ENCODE measurements at regions not wholly inside any gene's neighbourhood (a gene's known extent, or its start where the extent isn't known, plus 50 kb on each side); places are given as distances from the start of the nearest gene placed in this dataset.
"Not testable (repeated sequence)": the region's sequence is repeated elsewhere in the genome, so short reads cannot be mapped to it uniquely, and the experiment has no call there.

DNA sequence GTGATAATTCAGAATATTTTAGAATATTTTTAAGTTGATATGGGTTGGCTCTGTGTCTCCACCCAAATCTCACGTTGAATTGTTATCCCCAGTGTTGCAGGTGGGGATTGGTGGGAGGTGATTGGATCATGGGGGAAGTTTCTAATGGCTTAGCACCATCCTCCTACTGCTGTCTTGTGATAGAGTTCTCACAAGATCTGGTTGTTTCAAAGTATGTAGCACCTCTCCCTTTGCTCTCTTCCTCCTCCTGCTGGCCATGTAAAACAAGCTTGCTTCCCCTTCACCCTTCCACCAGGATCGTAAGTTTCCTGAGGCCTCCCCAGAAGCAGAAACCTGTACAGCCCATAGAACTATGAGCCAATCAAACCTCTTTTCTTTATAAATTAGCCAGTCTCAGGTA, 214.6 kb upstream of the C9orf72 start:
- Mint-ChIP-seq H3K9me3 (peaks cover 13 to 16% of the 10 kb centered on the region in 2 donors), H3K27ac (no peak overlapping the region), H3K4me3 (no peak overlapping the region), H3K36me3 (no peaks in the 10 kb centered on the region), H3K4me1 (no peaks in the 10 kb centered on the region), H3K27me3 (no peaks in the 10 kb centered on the region)
- no peak for DNase-seq
- ATAC-seq (replicated peaks): no peak

DNA sequence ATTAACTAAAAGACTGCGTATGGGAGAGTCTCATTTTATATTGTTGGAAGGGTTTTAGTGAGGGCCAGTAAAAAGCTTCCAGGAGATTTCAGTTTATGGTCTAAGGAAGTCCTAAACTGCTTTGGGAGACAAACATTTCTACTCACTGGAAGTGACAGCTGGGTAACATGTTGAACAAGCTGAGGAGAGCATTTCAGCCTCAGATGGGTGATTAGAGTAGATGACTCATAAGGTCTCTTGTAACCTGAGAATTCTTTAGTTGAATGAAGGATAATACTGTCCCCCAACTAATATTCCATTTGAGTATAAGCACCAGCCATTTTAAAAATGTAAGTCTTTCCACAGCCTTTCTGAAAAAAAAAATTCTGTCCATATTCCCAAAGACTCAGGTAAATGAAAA, 218.0 kb upstream of the C9orf72 start:
- peaks cover 13 to 16% of the 10 kb centered on the region in 2 donors for H3K9me3 Mint-ChIP-seq
- no peaks in the 10 kb centered on the region for H3K27me3 Mint-ChIP-seq
- no peaks in the 10 kb centered on the region for H3K4me1 Mint-ChIP-seq
- H3K4me3 Mint-ChIP-seq: no peak overlapping the region
- H3K27ac Mint-ChIP-seq: no peak overlapping the region
- no peak for DNase-seq
- no peak for ATAC-seq (replicated peaks)
- H3K36me3 Mint-ChIP-seq: no peaks in the 10 kb centered on the region

DNA sequence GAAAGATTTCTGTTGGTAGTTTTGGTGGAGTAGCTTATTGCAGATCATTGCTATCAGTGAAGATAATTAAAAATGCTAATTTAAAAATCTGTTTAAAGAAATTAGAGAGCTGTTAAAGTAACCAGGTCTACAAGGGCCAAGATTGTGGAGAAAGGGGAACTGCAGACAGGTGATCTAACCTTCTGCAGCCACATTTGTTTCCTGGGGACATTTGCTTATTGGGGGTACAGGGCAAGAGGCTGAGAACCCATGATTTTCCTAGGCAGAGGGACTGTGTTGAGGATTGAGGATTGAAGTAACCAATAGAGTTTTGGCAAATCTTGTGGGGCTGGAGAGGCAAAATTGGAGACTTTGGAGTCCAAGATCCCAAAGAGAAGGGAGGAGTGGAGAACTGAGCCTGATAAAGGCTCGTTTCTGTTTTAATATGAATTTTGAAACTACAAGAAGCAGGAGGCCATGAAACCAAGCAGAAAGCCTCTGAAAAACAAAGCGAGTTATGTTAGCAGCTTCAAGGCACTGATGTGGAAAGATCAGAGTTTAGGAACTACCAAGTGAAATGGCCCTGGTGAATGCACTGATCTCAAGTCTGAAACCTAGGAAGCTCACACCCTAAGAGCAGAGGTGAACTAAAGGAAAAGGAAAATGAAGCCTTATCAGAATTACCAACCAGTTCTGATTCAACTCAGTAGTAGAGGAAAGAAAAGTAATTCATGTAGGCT, 219.8 kb upstream of the C9orf72 start:
- no peak for ATAC-seq (replicated peaks)
- Mint-ChIP-seq H3K27ac (no peak overlapping the region), H3K4me3 (no peak overlapping the region), H3K36me3 (no peaks in the 10 kb centered on the region), H3K4me1 (no peaks in the 10 kb centered on the region), H3K9me3 (peaks cover 13 to 14% of the 10 kb centered on the region in 2 donors), H3K27me3 (no peaks in the 10 kb centered on the region)
- DNase-seq: no peak

GRCh38 chr9:27799326-27799725, 226.0 kb upstream of the C9orf72 start:
- Mint-ChIP-seq H3K9me3 (peaks cover 0 to 7% of the 10 kb centered on the region in 2 donors), H3K27ac (no peak overlapping the region), H3K4me1 (no peaks in the 10 kb centered on the region), H3K27me3 (no peaks in the 10 kb centered on the region), H3K36me3 (no peaks in the 10 kb centered on the region), H3K4me3 (no peak overlapping the region)
- DNase-seq (no peak), ATAC-seq (replicated peaks) (no peak)

DNA sequence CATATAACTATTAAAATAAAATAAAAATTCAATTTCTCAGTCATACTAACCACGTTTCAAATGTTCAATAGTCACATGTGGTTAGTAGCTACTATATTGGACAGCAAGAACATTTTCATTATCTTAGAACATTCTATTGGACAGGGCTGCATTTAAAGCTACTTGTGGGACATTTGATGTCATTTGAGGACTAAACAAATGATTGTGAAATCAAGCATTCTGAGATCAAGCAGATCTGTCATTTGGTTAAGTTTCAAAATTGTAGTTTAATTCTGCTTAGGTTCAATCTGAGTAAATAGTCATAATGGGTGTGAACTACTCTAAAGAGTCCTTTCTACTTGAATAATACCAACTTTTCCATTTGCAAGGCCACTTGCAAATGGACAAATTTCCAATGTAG, 226.9 kb upstream of the C9orf72 start:
- Mint-ChIP-seq H3K27me3 (no peaks in the 10 kb centered on the region), H3K4me1 (no peaks in the 10 kb centered on the region), H3K4me3 (no peak overlapping the region), H3K9me3 (peaks cover 0 to 3% of the 10 kb centered on the region in 2 donors), H3K36me3 (no peaks in the 10 kb centered on the region), H3K27ac (no peak overlapping the region)
- no peak for DNase-seq
- ATAC-seq (replicated peaks): no peak

GRCh38 chr9:27800692-27801370, 227.6 kb upstream of the C9orf72 start:
- ATAC-seq (replicated peaks) (no peak), DNase-seq (no peak)
- Mint-ChIP-seq H3K4me1 (no peaks in the 10 kb centered on the region), H3K4me3 (no peak overlapping the region), H3K27ac (no peak overlapping the region), H3K36me3 (no peaks in the 10 kb centered on the region), H3K27me3 (no peaks in the 10 kb centered on the region), H3K9me3 (peaks cover 0 to 3% of the 10 kb centered on the region in 2 donors)

DNA sequence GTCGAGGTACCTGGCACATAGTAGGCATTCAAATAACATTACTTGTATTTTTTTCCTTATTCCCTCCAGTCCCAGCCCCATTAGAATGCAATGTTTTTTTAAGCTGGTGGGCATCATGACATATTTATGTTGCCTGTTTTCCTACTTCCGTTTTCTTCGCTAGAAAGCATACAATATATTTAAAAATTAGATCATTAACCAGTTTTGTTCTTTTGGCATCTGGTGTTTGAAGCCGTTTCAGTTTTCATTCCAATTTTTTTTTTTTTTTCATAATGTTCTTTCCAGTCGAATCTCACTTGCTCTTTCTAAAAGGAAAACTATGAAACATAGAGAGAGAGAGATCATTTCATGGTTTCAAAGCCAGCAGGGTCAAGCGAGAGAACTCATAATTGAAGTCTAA, 228.3 kb upstream of the C9orf72 start:
- Mint-ChIP-seq H3K4me1 (no peaks in the 10 kb centered on the region), H3K27ac (no peak overlapping the region), H3K4me3 (no peak overlapping the region), H3K27me3 (no peaks in the 10 kb centered on the region), H3K9me3 (no peaks in the 10 kb centered on the region), H3K36me3 (no peaks in the 10 kb centered on the region)
- no peak for ATAC-seq (replicated peaks)
- DNase-seq: no peak

DNA sequence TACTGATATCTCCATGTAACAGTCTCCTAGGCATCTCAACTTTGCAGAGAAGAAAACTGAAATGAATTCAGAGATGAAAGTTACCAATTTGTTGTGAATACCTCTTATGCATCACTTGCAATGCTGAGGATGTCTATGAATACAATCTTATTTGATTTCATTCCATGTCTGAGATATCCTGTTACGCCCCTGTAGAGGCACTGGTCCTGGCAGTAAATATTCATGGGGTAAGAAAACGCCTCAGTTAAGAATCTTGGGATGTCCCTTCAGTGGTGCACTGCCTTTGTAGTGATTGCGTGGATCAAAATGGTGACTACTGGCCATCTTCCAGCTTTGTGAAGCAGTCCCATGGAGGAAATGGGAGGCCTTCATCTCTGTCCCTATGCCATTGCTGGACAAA, 229.1 kb upstream of the C9orf72 start:
- DNase-seq: no peak
- H3K4me1 Mint-ChIP-seq: no peaks in the 10 kb centered on the region
- no peak for ATAC-seq (replicated peaks)
- no peak overlapping the region for H3K27ac Mint-ChIP-seq
- H3K36me3 Mint-ChIP-seq: no peaks in the 10 kb centered on the region
- H3K27me3 Mint-ChIP-seq: no peaks in the 10 kb centered on the region
- no peak overlapping the region for H3K4me3 Mint-ChIP-seq
- no peaks in the 10 kb centered on the region for H3K9me3 Mint-ChIP-seq

GRCh38 chr9:27808864-27809263, 235.6 kb upstream of the C9orf72 start:
- no peak for DNase-seq
- no peak for ATAC-seq (replicated peaks)
- H3K27me3 Mint-ChIP-seq: no peaks in the 10 kb centered on the region
- H3K27ac Mint-ChIP-seq: no peak overlapping the region
- H3K36me3 Mint-ChIP-seq: no peaks in the 10 kb centered on the region
- no peaks in the 10 kb centered on the region for H3K4me1 Mint-ChIP-seq
- no peak overlapping the region for H3K4me3 Mint-ChIP-seq
- H3K9me3 Mint-ChIP-seq: no peaks in the 10 kb centered on the region

DNA sequence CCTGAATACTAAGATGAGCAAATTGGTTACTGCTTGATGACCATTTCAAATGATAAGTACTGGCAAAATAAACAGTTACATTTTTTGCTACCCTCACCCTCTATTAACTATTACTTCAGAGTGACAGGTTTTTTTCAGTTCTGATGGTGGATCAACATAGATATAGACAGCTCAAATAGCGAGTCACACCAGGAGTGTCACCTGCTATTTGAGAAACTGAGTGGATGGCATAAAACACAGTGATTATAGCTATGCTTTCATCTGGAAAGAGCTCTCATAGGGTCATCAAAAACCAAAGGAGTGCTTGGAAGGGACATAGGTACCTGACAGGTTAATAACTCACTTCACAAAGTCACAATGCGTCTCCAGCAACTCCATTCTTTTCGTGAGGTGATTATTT, 244.5 kb upstream of the C9orf72 start:
- ATAC-seq (replicated peaks): no peak
- H3K9me3 Mint-ChIP-seq: no peaks in the 10 kb centered on the region
- no peaks in the 10 kb centered on the region for H3K27me3 Mint-ChIP-seq
- no peaks in the 10 kb centered on the region for H3K36me3 Mint-ChIP-seq
- no peak overlapping the region for H3K27ac Mint-ChIP-seq
- no peaks in the 10 kb centered on the region for H3K4me1 Mint-ChIP-seq
- no peak for DNase-seq
- no peak overlapping the region for H3K4me3 Mint-ChIP-seq

DNA sequence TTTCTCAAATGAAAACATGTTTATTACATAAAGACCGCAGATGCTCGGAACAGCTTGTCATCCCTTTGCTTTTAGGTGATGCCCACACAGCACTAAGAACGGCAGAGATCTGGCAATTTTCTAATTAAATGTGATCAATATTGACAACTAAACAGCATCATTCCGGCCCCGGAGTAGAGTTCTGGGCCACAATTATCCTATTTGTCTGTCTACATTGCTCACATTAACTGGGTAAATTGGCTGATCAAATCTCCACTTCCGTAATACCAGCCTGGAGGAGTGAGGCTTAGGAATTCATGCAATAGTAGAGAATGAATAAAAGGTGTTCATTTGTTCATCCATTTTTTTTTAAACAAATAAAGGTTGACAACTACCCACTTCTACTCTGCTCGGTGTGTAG, 245.1 kb upstream of the C9orf72 start:
- H3K27ac Mint-ChIP-seq: no peak overlapping the region
- no peaks in the 10 kb centered on the region for H3K27me3 Mint-ChIP-seq
- H3K4me1 Mint-ChIP-seq: no peaks in the 10 kb centered on the region
- no peaks in the 10 kb centered on the region for H3K36me3 Mint-ChIP-seq
- DNase-seq: no peak
- ATAC-seq (replicated peaks): no peak
- no peak overlapping the region for H3K4me3 Mint-ChIP-seq
- H3K9me3 Mint-ChIP-seq: no peaks in the 10 kb centered on the region

DNA sequence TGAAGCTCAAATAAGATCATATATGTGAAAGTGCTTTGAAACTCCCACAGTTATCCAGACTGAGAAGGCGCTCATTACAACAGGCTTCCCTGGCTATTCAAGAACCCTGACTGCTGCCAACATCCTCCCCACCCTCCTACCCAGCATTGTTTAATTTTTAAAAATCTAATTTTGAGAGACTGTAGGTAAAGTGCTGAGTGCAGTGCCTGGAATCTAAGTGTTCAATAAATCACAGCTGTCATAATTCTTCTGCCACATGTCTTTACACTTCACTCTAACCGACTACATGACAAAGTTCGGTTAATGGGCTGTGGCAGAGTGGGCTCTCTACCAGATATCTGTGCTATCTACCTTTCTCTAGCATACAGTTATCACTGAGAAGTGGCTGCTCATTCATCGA, 255.6 kb upstream of the C9orf72 start:
- Mint-ChIP-seq H3K4me1 (no peaks in the 10 kb centered on the region), H3K4me3 (no peak overlapping the region), H3K9me3 (no peaks in the 10 kb centered on the region), H3K27ac (no peak overlapping the region), H3K36me3 (no peaks in the 10 kb centered on the region), H3K27me3 (no peaks in the 10 kb centered on the region)
- ATAC-seq (replicated peaks) (no peak), DNase-seq (no peak)

- no peaks in the 10 kb centered on the region for H3K9me3 Mint-ChIP-seq
- H3K4me1 Mint-ChIP-seq: no peaks in the 10 kb centered on the region
- no peak for ATAC-seq (replicated peaks)
- DNase-seq: no peak
- no peak overlapping the region for H3K4me3 Mint-ChIP-seq
- no peaks in the 10 kb centered on the region for H3K27me3 Mint-ChIP-seq
- H3K36me3 Mint-ChIP-seq: no peaks in the 10 kb centered on the region
- H3K27ac Mint-ChIP-seq: no peak overlapping the region
These were observed 256.3 kb upstream of the C9orf72 start for GRCh38 chr9:27829621-27830020.

DNA sequence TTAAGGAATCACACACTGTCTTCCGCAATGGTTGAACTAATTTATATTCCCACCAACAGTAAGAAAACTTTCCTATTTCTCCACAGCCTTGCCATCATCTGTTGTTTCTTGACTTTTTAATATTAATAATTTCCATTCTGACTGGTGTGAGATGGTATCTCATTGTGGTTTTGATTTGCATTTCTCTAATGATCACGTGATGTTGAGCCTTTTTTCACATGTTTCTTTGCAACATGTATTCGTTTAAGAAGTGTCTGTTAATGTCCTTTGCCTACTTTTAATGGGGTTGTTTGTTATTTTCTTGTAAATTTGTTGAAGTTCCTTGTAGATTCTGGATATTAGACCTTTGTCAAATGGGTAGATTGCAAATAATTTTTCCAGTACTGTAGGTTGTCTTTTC, 258.8 kb upstream of the C9orf72 start:
- not testable (repeated sequence) for DNase-seq; H3K9me3 Mint-ChIP-seq; H3K4me1 Mint-ChIP-seq; H3K27ac Mint-ChIP-seq; ATAC-seq (replicated peaks); H3K27me3 Mint-ChIP-seq; H3K4me3 Mint-ChIP-seq; H3K36me3 Mint-ChIP-seq

DNA sequence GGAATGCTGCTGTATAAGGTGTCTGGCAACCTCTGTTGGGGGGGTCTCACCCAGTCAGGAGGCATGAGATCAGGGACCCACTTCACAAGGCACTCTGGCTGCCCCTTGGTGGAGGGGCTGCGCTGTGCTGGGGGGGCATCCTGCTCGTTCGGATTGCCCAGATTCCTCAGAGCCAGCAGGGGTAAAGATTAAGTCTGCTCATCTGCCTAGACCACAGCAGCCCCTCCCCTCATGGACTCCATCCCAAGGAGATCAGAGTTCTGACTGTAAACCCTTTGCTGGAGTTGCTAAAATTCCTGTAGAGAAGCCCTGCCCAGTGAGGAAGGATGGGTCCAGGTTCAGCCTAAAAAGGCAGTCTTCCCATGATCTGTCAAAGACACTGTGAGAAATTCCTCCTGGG, 262.0 kb upstream of the C9orf72 start:
- ATAC-seq (replicated peaks) (no peak), DNase-seq (no peak)
- H3K9me3 Mint-ChIP-seq: no peaks in the 10 kb centered on the region
- peaks cover 4% of the 10 kb centered on the region in 2 donors for H3K27me3 Mint-ChIP-seq
- H3K4me3 Mint-ChIP-seq: no peak overlapping the region
- H3K36me3 Mint-ChIP-seq: no peaks in the 10 kb centered on the region
- H3K4me1 Mint-ChIP-seq: no peaks in the 10 kb centered on the region
- H3K27ac Mint-ChIP-seq: no peak overlapping the region
